ENCODE measurements at regions not wholly inside any gene's neighbourhood (a gene's known extent, or its start where the extent isn't known, plus 50 kb on each side); places are given as distances from the start of the nearest gene placed in this dataset.

DNA sequence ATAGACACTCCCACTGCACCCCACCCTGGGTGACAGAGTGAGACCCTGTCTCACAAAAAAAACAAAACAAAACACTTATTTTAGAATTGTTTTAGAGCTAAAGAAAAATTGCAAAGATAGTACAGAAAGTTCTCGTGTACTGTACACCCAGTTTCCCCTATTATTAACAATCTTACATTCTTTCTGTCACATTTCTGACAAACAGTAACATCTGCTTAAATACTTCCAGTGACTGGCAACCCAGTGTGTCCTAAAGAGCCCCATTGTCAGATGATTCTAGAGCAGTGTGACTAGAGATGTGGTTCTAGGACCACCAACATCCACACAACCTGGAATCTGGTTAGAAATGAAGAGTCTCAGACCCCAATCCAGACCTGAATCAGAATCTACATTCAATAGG is 90.5 kb downstream of the LEPR start:
- Mint-ChIP-seq H3K36me3 (ENCODE audit: low read depth) (no peaks in the 10 kb centered on the region), H3K4me1 (no peaks in the 10 kb centered on the region), H3K27me3 (no peaks in the 10 kb centered on the region), H3K27ac (no peak overlapping the region), H3K4me3 (no peak overlapping the region), H3K9me3 (no peaks in the 10 kb centered on the region)
- POLR2A ChIA-PET = no interaction called here
- no peak for DNase-seq
- CTCF ChIA-PET = no interaction called here

DNA sequence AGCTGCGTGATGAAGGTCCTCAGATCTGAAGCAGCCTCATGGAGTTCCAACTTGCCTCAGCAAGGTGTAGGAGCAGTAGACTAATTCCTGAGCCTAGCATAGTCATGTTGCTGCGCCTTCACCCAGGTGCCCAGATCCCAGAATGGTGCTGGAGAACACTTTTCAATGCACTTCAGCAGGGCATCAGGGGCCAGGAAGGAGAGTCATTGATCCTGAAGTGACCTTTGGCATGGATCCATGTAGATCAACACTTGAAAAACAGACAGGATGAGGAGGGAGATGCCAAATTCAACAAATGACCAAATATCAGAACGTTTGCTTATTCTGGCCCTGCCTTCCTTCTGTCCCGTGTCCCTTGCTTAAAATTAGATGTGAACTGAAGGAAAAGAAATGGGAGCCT is 91.9 kb downstream of the LEPR start:
- Mint-ChIP-seq H3K9me3 (no peaks in the 10 kb centered on the region), H3K27me3 (no peaks in the 10 kb centered on the region), H3K27ac (no peak overlapping the region), H3K36me3 (ENCODE audit: low read depth) (no peaks in the 10 kb centered on the region), H3K4me3 (no peak overlapping the region), H3K4me1 (no peaks in the 10 kb centered on the region)
- CTCF ChIA-PET = no interaction called here
- no peak for DNase-seq
- POLR2A ChIA-PET = no interaction called here

DNA sequence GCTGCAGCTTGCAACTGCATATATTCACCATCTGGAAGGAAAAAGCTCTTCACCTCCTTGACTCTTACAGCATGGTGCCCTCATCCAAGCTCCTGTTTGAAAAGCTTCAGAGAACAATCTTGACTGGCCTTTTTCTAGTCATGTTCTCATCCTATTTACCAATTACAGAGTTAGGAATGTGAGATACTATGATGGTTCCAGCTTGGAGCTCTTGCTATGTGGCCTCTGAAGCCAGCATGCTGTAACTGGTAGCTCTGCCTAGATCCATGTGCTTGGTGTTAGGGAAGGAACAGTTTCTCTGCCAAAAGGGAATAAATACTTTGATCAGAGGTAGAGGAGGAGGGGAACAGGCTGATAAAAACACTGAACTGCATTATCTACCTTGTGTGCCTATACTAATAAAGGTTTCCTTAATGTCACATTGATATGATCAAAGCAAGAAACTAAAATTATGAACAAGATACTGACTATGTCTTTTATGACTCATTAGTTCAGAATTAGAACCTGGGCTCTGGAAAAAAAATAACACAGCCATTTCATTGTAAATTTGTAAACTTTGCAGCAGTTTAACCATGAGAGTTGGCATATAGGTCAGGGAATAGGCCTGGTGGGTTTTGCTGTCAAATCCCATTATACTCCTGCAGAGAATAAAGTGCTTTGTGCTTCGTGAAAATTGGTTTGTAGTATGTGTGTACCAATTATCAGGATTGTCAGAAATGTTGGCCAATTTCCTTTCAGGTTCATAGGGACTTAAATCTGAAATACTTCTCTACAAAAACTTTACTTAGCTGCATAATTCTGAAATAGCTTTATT is 92.7 kb downstream of the LEPR start:
- H3K27ac Mint-ChIP-seq = no peak overlapping the region
- H3K9me3 Mint-ChIP-seq = no peaks in the 10 kb centered on the region
- CTCF ChIA-PET = no interaction called here
- DNase-seq = no peak
- H3K36me3 Mint-ChIP-seq (ENCODE audit: low read depth) = no peaks in the 10 kb centered on the region
- POLR2A ChIA-PET = no interaction called here
- H3K4me1 Mint-ChIP-seq = no peaks in the 10 kb centered on the region
- no peak overlapping the region for H3K4me3 Mint-ChIP-seq
- no peaks in the 10 kb centered on the region for H3K27me3 Mint-ChIP-seq

DNA sequence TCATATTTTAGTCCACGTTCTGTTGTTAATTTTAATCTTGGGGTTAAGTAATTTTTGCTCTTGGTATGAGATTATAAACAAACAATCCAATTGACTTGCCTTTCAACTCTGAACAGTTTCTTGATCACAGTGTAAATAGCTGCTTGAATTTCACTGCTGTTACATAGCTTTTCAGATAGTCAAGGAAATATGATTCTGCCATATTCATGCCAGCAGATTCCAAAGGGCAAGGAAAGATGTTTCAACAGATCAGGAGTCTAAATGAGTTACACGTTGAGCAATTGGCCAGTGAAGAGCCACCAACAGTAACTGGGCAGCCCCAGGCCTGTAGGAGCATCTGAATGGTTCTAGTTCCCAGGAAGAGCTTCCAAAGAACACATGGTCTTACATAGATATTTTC is 93.6 kb downstream of the LEPR start:
- Mint-ChIP-seq H3K27me3 (no peaks in the 10 kb centered on the region), H3K9me3 (no peaks in the 10 kb centered on the region), H3K4me3 (no peak overlapping the region), H3K4me1 (no peaks in the 10 kb centered on the region), H3K36me3 (ENCODE audit: low read depth) (no peaks in the 10 kb centered on the region), H3K27ac (no peak overlapping the region)
- ChIA-PET CTCF (no interaction called here), POLR2A (no interaction called here)
- DNase-seq = no peak

DNA sequence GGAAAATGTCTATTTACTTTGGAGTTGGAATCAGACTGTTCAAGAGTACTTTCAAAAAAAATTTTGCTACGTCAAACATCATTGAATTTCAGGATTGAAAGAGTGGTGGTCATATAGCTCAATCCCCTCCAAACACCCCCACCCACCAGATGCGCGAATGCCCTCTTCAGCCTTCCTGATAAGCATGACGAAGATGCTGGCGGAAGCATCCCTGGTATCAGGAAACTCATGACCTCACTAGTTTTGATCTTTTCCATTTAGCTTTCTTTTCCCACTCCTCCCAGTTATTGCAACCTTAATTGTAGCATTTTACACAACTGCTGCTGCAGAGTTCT is 104.4 kb downstream of the LEPR start:
- POLR2A ChIA-PET = no interaction called here
- H3K27ac Mint-ChIP-seq = no peak overlapping the region
- no peaks in the 10 kb centered on the region for H3K9me3 Mint-ChIP-seq
- peaks cover 37% of the 10 kb centered on the region for H3K27me3 Mint-ChIP-seq
- peak overlapping the region; percentile 23 for H3K4me3 Mint-ChIP-seq
- no peak for DNase-seq
- H3K4me1 Mint-ChIP-seq = peaks cover 3% of the 10 kb centered on the region
- H3K36me3 Mint-ChIP-seq (ENCODE audit: low read depth) = peaks cover 1% of the 10 kb centered on the region
- CTCF ChIA-PET = interaction anchor here (0.9 kb wide), 1 partner anchor 52 kb away, joined by 3 read pairs; no protein-coding TSS in a partner anchor

DNA sequence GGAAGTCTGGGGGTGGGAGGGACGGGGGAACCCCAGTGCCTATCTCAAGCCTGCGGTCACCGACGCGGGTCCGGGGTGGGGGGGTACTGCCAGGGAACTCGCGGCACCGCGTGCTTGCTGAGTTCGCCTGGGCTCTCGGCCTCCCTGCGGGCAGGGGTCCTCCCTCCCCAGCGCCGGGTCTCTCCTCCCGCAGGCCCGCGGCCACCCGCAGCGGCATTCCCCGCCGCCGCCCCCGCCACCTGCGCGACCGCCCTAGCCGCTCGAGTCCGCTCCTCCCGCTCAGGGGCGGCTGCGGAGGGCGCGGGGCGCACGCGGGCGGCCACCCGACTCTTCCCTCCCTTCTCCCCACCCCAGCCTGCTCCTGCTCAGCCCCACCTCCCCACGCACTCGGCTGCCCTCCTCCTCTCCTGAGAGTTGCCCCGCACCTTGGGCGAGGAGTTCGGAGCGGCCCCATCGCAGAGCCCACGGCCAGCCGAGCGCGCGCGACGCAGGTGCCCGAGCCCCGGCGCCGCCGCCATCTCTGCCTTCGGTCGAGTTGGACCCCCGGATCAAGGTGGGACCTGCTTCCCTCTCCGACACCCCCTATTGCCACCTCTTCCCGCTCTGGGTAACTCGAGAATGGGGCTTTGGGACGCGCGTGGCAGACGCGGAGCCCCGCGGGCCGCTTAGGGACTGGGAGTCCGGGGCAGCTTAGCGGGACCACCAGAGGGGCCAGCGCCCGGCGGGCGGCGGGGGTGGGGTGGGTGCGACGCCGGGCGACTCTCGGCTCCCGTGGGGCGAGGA is 105.0 kb downstream of the LEPR start:
- no peak for DNase-seq
- Mint-ChIP-seq H3K27me3 (peaks cover 37% of the 10 kb centered on the region), H3K9me3 (no peaks in the 10 kb centered on the region), H3K4me3 (no peak overlapping the region), H3K4me1 (peaks cover 3% of the 10 kb centered on the region), H3K36me3 (ENCODE audit: low read depth) (peaks cover 1% of the 10 kb centered on the region), H3K27ac (no peak overlapping the region)
- ChIA-PET CTCF (interaction anchor here (0.9 kb wide), 1 partner anchor 52 kb away, joined by 3 read pairs; no protein-coding TSS in a partner anchor), POLR2A (no interaction called here)

DNA sequence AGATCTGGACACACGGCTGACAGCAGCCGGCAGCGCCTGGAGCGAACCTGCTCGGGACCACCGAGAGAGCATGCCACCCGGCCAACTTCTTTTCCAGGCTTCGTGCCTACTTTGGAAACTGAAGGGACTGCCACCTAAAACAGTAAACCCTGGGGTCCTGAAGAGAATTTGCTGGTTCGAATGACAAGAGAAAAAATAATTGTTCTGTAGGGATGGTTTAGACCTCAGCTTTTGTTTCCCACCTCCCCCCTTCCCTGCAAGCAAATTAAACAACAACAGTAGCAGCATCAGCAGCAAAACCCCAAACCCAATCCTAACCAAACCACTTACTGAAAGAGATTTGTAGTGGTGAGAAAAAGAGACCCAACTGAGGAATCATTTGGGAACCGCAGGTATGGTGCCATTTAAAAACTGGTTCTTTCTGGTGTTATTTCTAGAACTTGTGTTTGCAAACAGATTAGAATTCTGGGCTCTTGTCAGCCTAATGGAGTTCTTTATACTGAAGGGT is 105.6 kb downstream of the LEPR start:
- peaks cover 1% of the 10 kb centered on the region for H3K36me3 Mint-ChIP-seq (ENCODE audit: low read depth)
- H3K9me3 Mint-ChIP-seq = no peaks in the 10 kb centered on the region
- DNase-seq = no peak
- POLR2A ChIA-PET = no interaction called here
- CTCF ChIA-PET = no interaction called here
- H3K27ac Mint-ChIP-seq = no peak overlapping the region
- H3K4me1 Mint-ChIP-seq = peaks cover 3% of the 10 kb centered on the region
- H3K27me3 Mint-ChIP-seq = peaks cover 37% of the 10 kb centered on the region
- H3K4me3 Mint-ChIP-seq = no peak overlapping the region

DNA sequence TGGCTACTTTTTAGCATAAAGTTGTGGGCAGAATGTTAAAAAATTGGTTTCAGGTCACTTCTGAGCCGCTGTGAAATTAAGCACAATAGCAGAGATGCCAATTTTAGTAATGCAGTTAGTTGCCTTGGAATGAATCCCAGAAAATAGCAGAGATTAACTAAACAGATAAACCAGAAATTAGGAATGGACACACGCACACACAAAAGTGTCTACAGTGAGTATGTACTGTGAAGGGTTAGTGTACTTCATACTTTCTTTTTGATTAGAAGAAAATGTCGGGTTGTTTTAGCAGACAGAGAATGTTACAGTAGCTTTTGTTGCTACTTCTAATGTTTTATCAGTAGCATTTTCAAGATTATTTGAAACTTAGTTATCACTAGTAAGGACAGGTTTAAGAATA is 106.7 kb downstream of the LEPR start:
- peaks cover 3% of the 10 kb centered on the region for H3K4me1 Mint-ChIP-seq
- H3K9me3 Mint-ChIP-seq = no peaks in the 10 kb centered on the region
- POLR2A ChIA-PET = no interaction called here
- peaks cover 1% of the 10 kb centered on the region for H3K36me3 Mint-ChIP-seq (ENCODE audit: low read depth)
- no peak overlapping the region for H3K4me3 Mint-ChIP-seq
- CTCF ChIA-PET = no interaction called here
- H3K27me3 Mint-ChIP-seq = peaks cover 37% of the 10 kb centered on the region
- no peak for DNase-seq
- H3K27ac Mint-ChIP-seq = no peak overlapping the region

DNA sequence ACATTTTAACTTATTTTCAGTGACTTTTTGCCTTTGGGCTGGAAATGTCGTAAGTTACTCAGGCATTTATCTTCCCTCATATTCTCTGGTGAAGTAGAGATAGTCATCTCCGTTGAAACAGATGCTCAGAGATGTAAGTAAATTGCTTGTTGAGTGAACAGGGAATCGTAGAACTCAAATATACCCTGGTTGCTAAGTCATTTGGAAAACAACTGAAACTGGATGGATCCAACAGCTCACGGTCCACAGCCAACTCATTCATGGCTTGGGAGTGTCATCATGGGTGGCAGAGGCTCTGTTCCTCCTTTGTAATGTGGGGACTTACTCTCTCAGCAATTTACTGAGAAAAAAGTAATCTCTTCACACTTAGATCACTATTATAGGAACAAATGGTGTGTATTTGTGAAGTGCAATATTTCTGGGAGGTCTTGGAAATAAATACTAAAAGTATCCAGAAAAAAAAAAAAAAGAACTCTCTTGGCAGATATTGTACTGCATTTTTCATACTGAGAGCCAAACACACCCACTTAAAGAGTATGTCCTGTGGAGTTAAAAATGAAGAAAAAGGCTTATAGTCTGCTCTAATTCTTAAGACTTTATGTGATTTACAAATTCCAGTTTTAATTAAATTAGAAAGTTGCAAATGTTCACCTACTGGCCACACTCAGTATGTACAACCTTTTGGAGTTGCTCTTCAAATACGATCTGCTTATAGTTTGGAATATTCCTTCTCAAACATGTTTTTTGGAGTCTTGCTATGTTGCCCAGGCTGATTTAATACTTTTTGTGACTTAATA is 107.4 kb downstream of the LEPR start:
- CTCF ChIA-PET = no interaction called here
- H3K9me3 Mint-ChIP-seq = no peaks in the 10 kb centered on the region

DNA sequence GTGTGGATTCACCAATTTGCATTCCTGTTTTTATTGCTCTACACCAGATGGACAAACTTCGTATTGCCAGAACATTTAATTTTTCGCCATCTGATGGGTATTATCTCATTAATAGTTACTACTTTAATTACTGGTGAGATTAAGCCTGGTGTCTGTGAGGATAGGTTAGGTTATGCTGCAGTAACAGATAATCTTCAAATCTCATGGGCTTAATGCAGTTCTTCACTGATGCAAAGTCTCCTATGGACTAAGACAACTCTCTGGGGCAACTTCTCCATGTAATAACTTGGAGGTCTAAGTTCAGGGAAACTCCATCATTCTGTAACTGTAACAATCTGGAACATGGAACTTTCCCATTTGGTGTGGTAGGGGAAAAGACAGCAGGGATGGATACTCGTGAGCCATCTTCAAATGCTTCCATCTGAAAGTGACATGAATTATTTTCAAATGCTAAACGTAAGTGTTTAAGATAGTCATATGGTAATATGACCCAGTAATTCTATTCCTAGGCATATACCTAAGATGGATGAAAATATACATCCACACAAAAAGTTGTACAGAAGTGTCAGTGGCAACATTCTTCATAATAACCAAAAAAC is 111.6 kb downstream of the LEPR start:
- POLR2A ChIA-PET = no interaction called here
- Mint-ChIP-seq H3K36me3 (ENCODE audit: low read depth) (no peaks in the 10 kb centered on the region), H3K9me3 (no peaks in the 10 kb centered on the region), H3K27ac (no peak overlapping the region), H3K4me1 (no peaks in the 10 kb centered on the region), H3K4me3 (no peak overlapping the region), H3K27me3 (peaks cover 20% of the 10 kb centered on the region)
- CTCF ChIA-PET = no interaction called here
- DNase-seq = no peak

More for the DNA sequence above, 107.4 kb downstream of the LEPR start:
- Mint-ChIP-seq H3K36me3 (ENCODE audit: low read depth) (peaks cover 1% of the 10 kb centered on the region), H3K27ac (no peak overlapping the region), H3K4me3 (no peak overlapping the region), H3K27me3 (peaks cover 37% of the 10 kb centered on the region), H3K4me1 (peaks cover 3% of the 10 kb centered on the region)
- POLR2A ChIA-PET = no interaction called here
- no peak for DNase-seq

DNA sequence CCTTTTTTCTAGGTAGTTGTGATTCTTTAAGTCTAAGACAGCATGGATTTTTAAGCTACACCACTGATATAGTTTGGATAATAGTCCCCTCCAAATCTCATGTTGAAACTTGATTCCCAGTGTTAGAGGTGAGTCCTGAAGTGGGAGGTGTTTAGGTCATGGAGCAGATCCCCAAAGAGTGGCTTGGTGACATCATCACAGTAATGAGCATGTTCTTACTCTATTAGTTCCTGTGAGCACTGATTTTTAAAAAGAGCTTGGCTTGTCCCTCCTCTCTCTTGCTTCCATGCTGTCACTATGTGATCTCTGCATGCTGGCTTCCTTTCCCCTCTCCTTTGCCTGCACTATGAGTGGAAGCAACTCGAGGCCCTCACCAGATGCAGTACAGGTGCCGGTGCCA is 115.5 kb downstream of the LEPR start:
- POLR2A ChIA-PET = no interaction called here
- Mint-ChIP-seq H3K9me3 (no peaks in the 10 kb centered on the region), H3K4me1 (no peaks in the 10 kb centered on the region), H3K27ac (peak overlapping the region; percentile 52), H3K27me3 (peaks cover 9% of the 10 kb centered on the region), H3K36me3 (ENCODE audit: low read depth) (no peaks in the 10 kb centered on the region), H3K4me3 (no peak overlapping the region)
- CTCF ChIA-PET = no interaction called here
- no peak for DNase-seq

DNA sequence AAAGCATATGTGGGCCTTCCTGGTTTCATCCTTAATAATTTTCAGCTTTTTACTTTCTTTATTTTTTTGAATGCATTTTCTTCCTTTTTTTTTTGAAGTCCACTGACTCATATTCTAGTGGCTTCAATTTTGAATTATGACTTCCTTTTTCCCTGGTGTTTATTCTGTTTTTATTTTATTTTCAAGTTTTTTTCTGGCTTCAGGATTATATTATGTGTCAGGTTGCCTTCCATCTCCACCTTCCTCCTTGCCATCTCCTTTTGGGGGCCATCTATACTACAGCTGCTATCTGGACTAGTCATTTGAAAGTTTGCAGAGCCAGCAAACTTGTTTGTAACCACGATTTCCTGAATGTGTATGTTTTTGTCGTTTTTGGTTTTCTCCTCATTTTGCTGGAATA is 117.6 kb downstream of the LEPR start:
- Mint-ChIP-seq H3K4me1 (no peaks in the 10 kb centered on the region), H3K9me3 (peaks cover 6% of the 10 kb centered on the region), H3K27me3 (peaks cover 9% of the 10 kb centered on the region), H3K27ac (no peak overlapping the region), H3K4me3 (no peak overlapping the region), H3K36me3 (ENCODE audit: low read depth) (no peaks in the 10 kb centered on the region)
- ChIA-PET POLR2A (no interaction called here), CTCF (interaction anchor here (0.6 kb wide), 1 partner anchor 307 kb away, joined by 3 read pairs; no protein-coding TSS in a partner anchor)
- no peak for DNase-seq

DNA sequence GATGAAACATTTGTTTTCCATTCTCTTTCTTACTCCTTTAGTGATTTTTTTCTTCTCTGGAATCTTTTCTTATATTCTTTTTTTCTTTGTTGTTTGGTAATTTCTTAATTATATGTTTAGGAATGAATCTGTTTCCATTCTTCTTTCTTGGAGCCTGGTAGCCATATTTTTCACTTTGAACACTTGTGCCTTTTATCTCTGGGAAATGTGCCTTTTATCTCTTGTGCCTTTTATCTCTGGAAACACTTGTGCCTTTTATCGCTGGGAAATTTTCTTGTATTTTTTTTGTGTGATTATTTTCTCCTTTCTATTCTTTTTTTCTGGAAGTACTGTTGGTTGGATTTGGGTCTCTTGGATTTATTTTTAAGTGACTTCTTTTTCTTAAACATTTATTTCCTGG is 118.2 kb downstream of the LEPR start:
- POLR2A ChIA-PET = no interaction called here
- DNase-seq = no peak
- Mint-ChIP-seq H3K9me3 (peaks cover 6% of the 10 kb centered on the region), H3K27ac (no peak overlapping the region), H3K36me3 (ENCODE audit: low read depth) (no peaks in the 10 kb centered on the region), H3K4me1 (no peaks in the 10 kb centered on the region), H3K4me3 (no peak overlapping the region), H3K27me3 (peaks cover 8% of the 10 kb centered on the region)
- CTCF ChIA-PET = no interaction called here

All from activated CD4-positive, alpha-beta T cell treated with anti-CD3 and anti-CD28 coated beads, Interleukin-2, amount 10 ng/mL, durations not matched to agents 7 days and 5 days (primary cell).